GM12878 (cell line): ENCODE measurements at regions not wholly inside any gene's neighbourhood (a gene's known extent, or its start where the extent isn't known, plus 50 kb on each side); places are given as distances from the start of the nearest gene placed in this dataset.

Experiments
- ASH2L ChIP-seq: fragments of 300-600, 200-600 bp; sonication (generic); IDR thresholded peaks from 2 replicates; pipeline ENCODE4 v1.6.1; 2017; ENCODE audit warnings: low read depth, mild to moderate bottlenecking, borderline replicate concordance
- CBX5 ChIP-seq: sonication (generic); IDR thresholded peaks from 2 replicates; pipeline ENCODE4 v1.6.1; 2016; ENCODE audit warnings: low read depth, moderate library complexity, mild to moderate bottlenecking, inconsistent platforms
- CREM ChIP-seq: IDR thresholded peaks from 2 replicates; pipeline ENCODE4 v1.6.1; 2014; ENCODE audit warnings: antibody characterized with exemption, low read depth
- FOS ChIP-seq: IDR thresholded peaks from 3 replicates; pipeline ENCODE4 v1.6.1; 2011; ENCODE audit warnings: borderline replicate concordance; ENCODE audit not compliant: insufficient read length; ENCODE audit errors: extremely low read depth
- JUNB ChIP-seq: IDR thresholded peaks from 2 replicates; pipeline ENCODE4 v1.6.1; 2016; ENCODE audit warnings: antibody characterized with exemption, mild to moderate bottlenecking
- MXI1 ChIP-seq: fragments of 150-350 bp; IDR thresholded peaks from 2 replicates; pipeline ENCODE4 v1.6.1; 2011; ENCODE audit warnings: low read depth, mild to moderate bottlenecking, inconsistent platforms, low read length, improper control_type of control experiment
- NRF1 ChIP-seq: conservative IDR thresholded peaks from 2 replicates; pipeline ENCODE4 v1.6.1; 2011; ENCODE audit warnings: mild to moderate bottlenecking, low read depth, low read length, improper control_type of control experiment
- RELA ChIP-seq: fragments of 450-650 bp; IDR thresholded peaks from 2 replicates; pipeline ENCODE4 v1.8.0; 2014; ENCODE audit warnings: borderline replicate concordance; ENCODE audit not compliant: partially characterized antibody
- TBL1XR1 ChIP-seq: IDR thresholded peaks from 2 replicates; pipeline ENCODE4 v1.6.1; 2012; ENCODE audit warnings: low read depth, low read length, improper control_type of control experiment
- TCF3 ChIP-seq: IDR thresholded peaks from 2 replicates; pipeline ENCODE4 v1.6.1; 2012; ENCODE audit warnings: low read depth, mild to moderate bottlenecking, low read length, borderline replicate concordance; ENCODE audit not compliant: insufficient read depth
- YBX1 ChIP-seq: fragments of 450-650 bp; IDR thresholded peaks from 2 replicates; pipeline ENCODE4 v1.6.1; 2016; ENCODE audit warnings: antibody characterized with exemption
- ZBED1 ChIP-seq: IDR thresholded peaks from 2 replicates; pipeline ENCODE4 v1.6.1; 2016; ENCODE audit warnings: borderline replicate concordance
- ZNF217 ChIP-seq: fragments of 450-650 bp; IDR thresholded peaks from 2 replicates; pipeline ENCODE4 v1.6.1; 2017; ENCODE audit warnings: antibody characterized with exemption, mild to moderate bottlenecking
- ZZZ3 ChIP-seq: IDR thresholded peaks from 2 replicates; pipeline ENCODE4 v1.6.1; 2011; ENCODE audit warnings: low read depth; ENCODE audit not compliant: control insufficient read depth, insufficient read length
- TF ChIP-seq, protein P1 (sequence below): IDR thresholded peaks from 2 replicates; pipeline ENCODE4 v1.6.1; 2012; ENCODE audit warnings: improper control_type of control experiment, low read depth, low read length; ENCODE audit not compliant: insufficient replicate concordance
- TF ChIP-seq, protein P2 (sequence below): IDR thresholded peaks from 2 replicates; pipeline ENCODE4 v1.6.1; 2011; ENCODE audit warnings: mild to moderate bottlenecking, low read depth, low read length, moderate library complexity; ENCODE audit not compliant: insufficient replicate concordance
- TF ChIP-seq, protein P3 (sequence below): IDR thresholded peaks from 2 replicates; pipeline ENCODE4 v1.6.1; 2012; ENCODE audit warnings: low read depth, low read length, improper control_type of control experiment
- TF ChIP-seq, protein P4 (sequence below): fragments of 450-650 bp; IDR thresholded peaks from 2 replicates; pipeline ENCODE4 v1.6.1; 2014; ENCODE audit warnings: mild to moderate bottlenecking
- TF ChIP-seq, protein P5 (sequence below): fragments of 450-650 bp; IDR thresholded peaks from 2 replicates; pipeline ENCODE4 v1.6.1; 2017; ENCODE audit warnings: low read depth, mild to moderate bottlenecking, moderate library complexity

DNA sequence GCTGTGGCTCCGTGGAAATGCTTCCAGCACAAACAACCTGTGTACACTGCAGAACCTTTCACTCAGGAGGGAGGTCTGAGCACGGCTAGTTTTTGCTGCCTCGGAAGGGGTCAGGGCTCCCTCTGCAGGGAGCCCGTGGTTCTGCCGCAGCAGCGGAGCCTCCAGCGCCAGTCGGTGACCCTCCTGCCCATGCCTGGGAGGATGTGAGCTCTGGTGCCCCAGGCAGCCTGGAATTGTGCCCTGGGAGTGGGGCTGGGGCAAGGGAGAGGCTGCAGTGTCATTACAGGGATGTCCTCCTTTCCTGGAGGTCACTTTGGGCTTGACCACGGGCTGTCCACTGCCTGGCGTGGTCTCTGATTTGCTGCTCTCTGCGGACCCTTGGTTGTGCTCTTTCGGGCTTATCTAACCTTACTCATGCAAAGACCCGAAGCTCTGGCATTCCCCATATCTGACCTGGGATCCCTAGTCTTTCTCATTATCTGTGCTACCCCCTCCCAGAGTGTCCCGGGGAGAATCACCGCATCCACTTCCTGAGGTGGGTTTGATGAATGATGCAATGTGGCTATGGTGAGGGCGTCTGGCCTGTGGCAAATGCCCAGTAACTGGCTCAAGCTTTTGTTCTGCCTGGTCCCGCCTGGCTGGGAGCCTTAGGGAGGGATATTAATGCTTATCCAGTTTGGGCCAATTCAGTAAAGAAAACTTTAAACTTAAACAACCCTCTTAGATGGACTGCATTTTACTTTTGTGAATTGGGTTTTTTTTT lies 59.6 kb upstream of the TAGAP start (continued):
- TF ChIP-seq MXI1 (peak; percentile 32; the same call in 1 of the 2 replicates), TCF3 (no peak), CREM (no peak), ZNF217 (no peak), CBX5 (no peak), ZBED1 (no peak), NRF1 (no peak), YBX1 (no peak), FOS (no peak), RELA (no peak), TBL1XR1 (no peak), ZZZ3 (no peak), ASH2L (no peak), JUNB (no peak)
- TF ChIP-seq, protein P1, sequence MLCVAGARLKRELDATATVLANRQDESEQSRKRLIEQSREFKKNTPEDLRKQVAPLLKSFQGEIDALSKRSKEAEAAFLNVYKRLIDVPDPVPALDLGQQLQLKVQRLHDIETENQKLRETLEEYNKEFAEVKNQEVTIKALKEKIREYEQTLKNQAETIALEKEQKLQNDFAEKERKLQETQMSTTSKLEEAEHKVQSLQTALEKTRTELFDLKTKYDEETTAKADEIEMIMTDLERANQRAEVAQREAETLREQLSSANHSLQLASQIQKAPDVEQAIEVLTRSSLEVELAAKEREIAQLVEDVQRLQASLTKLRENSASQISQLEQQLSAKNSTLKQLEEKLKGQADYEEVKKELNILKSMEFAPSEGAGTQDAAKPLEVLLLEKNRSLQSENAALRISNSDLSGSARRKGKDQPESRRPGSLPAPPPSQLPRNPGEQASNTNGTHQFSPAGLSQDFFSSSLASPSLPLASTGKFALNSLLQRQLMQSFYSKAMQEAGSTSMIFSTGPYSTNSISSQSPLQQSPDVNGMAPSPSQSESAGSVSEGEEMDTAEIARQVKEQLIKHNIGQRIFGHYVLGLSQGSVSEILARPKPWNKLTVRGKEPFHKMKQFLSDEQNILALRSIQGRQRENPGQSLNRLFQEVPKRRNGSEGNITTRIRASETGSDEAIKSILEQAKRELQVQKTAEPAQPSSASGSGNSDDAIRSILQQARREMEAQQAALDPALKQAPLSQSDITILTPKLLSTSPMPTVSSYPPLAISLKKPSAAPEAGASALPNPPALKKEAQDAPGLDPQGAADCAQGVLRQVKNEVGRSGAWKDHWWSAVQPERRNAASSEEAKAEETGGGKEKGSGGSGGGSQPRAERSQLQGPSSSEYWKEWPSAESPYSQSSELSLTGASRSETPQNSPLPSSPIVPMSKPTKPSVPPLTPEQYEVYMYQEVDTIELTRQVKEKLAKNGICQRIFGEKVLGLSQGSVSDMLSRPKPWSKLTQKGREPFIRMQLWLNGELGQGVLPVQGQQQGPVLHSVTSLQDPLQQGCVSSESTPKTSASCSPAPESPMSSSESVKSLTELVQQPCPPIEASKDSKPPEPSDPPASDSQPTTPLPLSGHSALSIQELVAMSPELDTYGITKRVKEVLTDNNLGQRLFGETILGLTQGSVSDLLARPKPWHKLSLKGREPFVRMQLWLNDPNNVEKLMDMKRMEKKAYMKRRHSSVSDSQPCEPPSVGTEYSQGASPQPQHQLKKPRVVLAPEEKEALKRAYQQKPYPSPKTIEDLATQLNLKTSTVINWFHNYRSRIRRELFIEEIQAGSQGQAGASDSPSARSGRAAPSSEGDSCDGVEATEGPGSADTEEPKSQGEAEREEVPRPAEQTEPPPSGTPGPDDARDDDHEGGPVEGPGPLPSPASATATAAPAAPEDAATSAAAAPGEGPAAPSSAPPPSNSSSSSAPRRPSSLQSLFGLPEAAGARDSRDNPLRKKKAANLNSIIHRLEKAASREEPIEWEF: no peak
- TF ChIP-seq, protein P2, sequence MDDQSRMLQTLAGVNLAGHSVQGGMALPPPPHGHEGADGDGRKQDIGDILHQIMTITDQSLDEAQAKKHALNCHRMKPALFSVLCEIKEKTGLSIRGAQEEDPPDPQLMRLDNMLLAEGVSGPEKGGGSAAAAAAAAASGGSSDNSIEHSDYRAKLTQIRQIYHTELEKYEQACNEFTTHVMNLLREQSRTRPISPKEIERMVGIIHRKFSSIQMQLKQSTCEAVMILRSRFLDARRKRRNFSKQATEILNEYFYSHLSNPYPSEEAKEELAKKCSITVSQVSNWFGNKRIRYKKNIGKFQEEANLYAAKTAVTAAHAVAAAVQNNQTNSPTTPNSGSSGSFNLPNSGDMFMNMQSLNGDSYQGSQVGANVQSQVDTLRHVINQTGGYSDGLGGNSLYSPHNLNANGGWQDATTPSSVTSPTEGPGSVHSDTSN: no peak
- TF ChIP-seq, protein P3, sequence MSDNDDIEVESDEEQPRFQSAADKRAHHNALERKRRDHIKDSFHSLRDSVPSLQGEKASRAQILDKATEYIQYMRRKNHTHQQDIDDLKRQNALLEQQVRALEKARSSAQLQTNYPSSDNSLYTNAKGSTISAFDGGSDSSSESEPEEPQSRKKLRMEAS: no peak
- TF ChIP-seq, protein P4, sequence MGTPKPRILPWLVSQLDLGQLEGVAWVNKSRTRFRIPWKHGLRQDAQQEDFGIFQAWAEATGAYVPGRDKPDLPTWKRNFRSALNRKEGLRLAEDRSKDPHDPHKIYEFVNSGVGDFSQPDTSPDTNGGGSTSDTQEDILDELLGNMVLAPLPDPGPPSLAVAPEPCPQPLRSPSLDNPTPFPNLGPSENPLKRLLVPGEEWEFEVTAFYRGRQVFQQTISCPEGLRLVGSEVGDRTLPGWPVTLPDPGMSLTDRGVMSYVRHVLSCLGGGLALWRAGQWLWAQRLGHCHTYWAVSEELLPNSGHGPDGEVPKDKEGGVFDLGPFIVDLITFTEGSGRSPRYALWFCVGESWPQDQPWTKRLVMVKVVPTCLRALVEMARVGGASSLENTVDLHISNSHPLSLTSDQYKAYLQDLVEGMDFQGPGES: no peak
- TF ChIP-seq, protein P5, sequence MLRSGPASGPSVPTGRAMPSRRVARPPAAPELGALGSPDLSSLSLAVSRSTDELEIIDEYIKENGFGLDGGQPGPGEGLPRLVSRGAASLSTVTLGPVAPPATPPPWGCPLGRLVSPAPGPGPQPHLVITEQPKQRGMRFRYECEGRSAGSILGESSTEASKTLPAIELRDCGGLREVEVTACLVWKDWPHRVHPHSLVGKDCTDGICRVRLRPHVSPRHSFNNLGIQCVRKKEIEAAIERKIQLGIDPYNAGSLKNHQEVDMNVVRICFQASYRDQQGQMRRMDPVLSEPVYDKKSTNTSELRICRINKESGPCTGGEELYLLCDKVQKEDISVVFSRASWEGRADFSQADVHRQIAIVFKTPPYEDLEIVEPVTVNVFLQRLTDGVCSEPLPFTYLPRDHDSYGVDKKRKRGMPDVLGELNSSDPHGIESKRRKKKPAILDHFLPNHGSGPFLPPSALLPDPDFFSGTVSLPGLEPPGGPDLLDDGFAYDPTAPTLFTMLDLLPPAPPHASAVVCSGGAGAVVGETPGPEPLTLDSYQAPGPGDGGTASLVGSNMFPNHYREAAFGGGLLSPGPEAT: no peak
